ENCODE measurements at regions not wholly inside any gene's neighbourhood (a gene's known extent, or its start where the extent isn't known, plus 50 kb on each side); places are given as distances from the start of the nearest gene placed in this dataset.

DNA sequence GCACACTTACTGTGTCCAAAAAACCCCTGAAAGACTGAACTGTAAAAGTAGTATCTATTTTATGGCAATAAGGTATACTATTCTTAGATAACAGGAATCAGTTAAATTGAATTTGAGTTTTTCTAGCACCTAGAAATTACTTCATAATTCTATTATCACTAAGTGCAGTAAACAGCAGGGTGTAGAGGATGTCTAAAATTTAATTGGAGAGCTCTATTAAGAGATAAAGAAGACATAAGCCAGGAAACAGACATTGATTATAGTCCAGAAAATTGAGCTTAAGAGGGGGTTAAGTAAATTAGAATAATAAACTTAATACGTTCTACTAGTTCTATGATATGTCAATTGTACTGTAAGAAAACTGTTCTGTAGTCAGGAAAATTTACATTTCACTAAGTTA, 403.5 kb upstream of the CBLB start:
- TF ChIP-seq POLR2AphosphoS5 (IDR thresholded peaks at IDR 0.05) (no peak), POLR2A (IDR thresholded peaks at IDR 0.05) (no peak), EP300 (IDR thresholded peaks at IDR 0.05; ENCODE audit: low read depth) (no peak)
- TF ChIP-seq, protein P1, sequence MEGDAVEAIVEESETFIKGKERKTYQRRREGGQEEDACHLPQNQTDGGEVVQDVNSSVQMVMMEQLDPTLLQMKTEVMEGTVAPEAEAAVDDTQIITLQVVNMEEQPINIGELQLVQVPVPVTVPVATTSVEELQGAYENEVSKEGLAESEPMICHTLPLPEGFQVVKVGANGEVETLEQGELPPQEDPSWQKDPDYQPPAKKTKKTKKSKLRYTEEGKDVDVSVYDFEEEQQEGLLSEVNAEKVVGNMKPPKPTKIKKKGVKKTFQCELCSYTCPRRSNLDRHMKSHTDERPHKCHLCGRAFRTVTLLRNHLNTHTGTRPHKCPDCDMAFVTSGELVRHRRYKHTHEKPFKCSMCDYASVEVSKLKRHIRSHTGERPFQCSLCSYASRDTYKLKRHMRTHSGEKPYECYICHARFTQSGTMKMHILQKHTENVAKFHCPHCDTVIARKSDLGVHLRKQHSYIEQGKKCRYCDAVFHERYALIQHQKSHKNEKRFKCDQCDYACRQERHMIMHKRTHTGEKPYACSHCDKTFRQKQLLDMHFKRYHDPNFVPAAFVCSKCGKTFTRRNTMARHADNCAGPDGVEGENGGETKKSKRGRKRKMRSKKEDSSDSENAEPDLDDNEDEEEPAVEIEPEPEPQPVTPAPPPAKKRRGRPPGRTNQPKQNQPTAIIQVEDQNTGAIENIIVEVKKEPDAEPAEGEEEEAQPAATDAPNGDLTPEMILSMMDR (IDR thresholded peaks at IDR 0.05), result no peak

Data from transverse colon (tissue), 4 donors.